SK-N-SH (cell line): ENCODE measurements at regions not wholly inside any gene's neighbourhood (a gene's known extent, or its start where the extent isn't known, plus 50 kb on each side); places are given as distances from the start of the nearest gene placed in this dataset.

ENCODE experiments used
- CTCF ChIA-PET: fragments of 300-600, 350-600 bp; formaldehyde crosslinking; extraction: SDS; loops from one replicate; lab custom pipeline; 2021; lab: Yijun Ruan, JAX
- POLR2A ChIA-PET: fragments of 350-600 bp; sonication (Branson Sonifier 250); formaldehyde crosslinking; extraction: SDS; loops from one replicate; lab custom pipeline; 2020; ENCODE audit warnings: antibody characterized with exemption, inconsistent platforms; lab: Yijun Ruan, JAX
- DNase-seq: peaks from one replicate; pipeline ENCODE4 v3.0.0; 2012
- H2AFZ ChIP-seq: fragments of 200-600 bp; sonication (generic); 2 replicates; pipeline ENCODE4 v1.8.1; 2016; ENCODE audit warnings: antibody characterized with exemption, mild to moderate bottlenecking, low read depth
- H3F3A ChIP-seq: fragments of 200-600 bp; sonication (generic); replicated peaks from 2 replicates; pipeline ENCODE3; 2016; ENCODE audit warnings: antibody characterized with exemption, mild to moderate bottlenecking; ENCODE audit not compliant: insufficient read depth
- H3K27ac ChIP-seq, 2 experiments: fragments of 200-500 bp in 1 of 2; fragments of 200-600 bp in 1 of 2; sonication (Bioruptor generic) in 1 of 2; sonication (generic), shearing (Covaris generic) in 1 of 2; 2 replicates each; pipeline versions ENCODE4 v1.5.1 to v1.6.1; 2014 to 2016; ENCODE audit warnings: low read depth in 2 of 2, inconsistent platforms in 1 of 2, low read length in 1 of 2, mild to moderate bottlenecking in 1 of 2, mixed read lengths in 1 of 2
- H3K27me3 ChIP-seq: fragments of 200-600 bp; sonication (generic), shearing (Covaris generic); 2 replicates; pipeline ENCODE4 v1.6.1; 2016; ENCODE audit warnings: mixed run types; ENCODE audit not compliant: insufficient read depth
- H3K36me3 ChIP-seq, 2 experiments: fragments of 200-500 bp in 1 of 2; fragments of 200-600 bp in 1 of 2; sonication (Bioruptor generic) in 1 of 2; sonication (generic) in 1 of 2; replicated peaks in 1 of 2; 2 replicates each; pipeline versions ENCODE3 to v1.5.1; 2014 to 2016; ENCODE audit warnings: low read length in 1 of 2, mild to moderate bottlenecking in 1 of 2; ENCODE audit not compliant: insufficient read depth in 2 of 2, control insufficient read depth in 1 of 2
- H3K4me1 ChIP-seq, 2 experiments: fragments of 200-500 bp in 1 of 2; fragments of 200-600 bp in 1 of 2; sonication (Bioruptor generic) in 1 of 2; sonication (generic), shearing (Covaris generic) in 1 of 2; 2 replicates each; pipeline versions ENCODE4 v1.5.1 to v1.6.1; 2014 to 2016; ENCODE audit warnings: low read depth in 1 of 2, low read length in 1 of 2, mixed run types in 1 of 2; ENCODE audit not compliant: insufficient read depth in 2 of 2, control insufficient read depth in 1 of 2
- H3K4me2 ChIP-seq: fragments of 200-600 bp; sonication (generic), shearing (Covaris generic); 2 replicates; pipeline ENCODE4 v1.6.1; 2017; ENCODE audit warnings: mixed run types
- H3K4me3 ChIP-seq, 2 experiments: fragments of 200-500 bp in 1 of 2; fragments of 200-600 bp in 1 of 2; sonication (Bioruptor generic) in 1 of 2; sonication (generic), shearing (Covaris generic) in 1 of 2; 2 replicates each; pipeline versions ENCODE4 v1.5.1 to v1.8.1; 2014 to 2016; ENCODE audit warnings: low read depth in 2 of 2, inconsistent platforms in 1 of 2, low read length in 1 of 2, mild to moderate bottlenecking in 1 of 2, mixed read lengths in 1 of 2, moderate library complexity in 1 of 2
- H3K79me2 ChIP-seq: fragments of 200-600 bp; sonication (generic); 2 replicates; pipeline ENCODE4 v1.8.1; 2017; ENCODE audit warnings: mild to moderate bottlenecking; ENCODE audit not compliant: insufficient read depth
- H3K9ac ChIP-seq: fragments of 200-600 bp; sonication (generic); 2 replicates; pipeline ENCODE4 v1.6.1; 2017; ENCODE audit warnings: mixed run types
- H3K9me2 ChIP-seq: fragments of 200-600 bp; sonication (generic); 2 replicates; pipeline ENCODE4 v1.6.1; 2017; ENCODE audit warnings: mixed run types
- H3K9me3 ChIP-seq: fragments of 200-600 bp; sonication (generic); 2 replicates; pipeline ENCODE4 v1.6.1; 2017; ENCODE audit warnings: mixed run types, mild to moderate bottlenecking, moderate library complexity
- H4K20me1 ChIP-seq: fragments of 200-600 bp; sonication (generic); 2 replicates; pipeline ENCODE4 v1.6.1; 2017; ENCODE audit warnings: mild to moderate bottlenecking, mixed run types; ENCODE audit not compliant: insufficient read depth
- CTCF ChIP-seq: fragments of 200-600 bp; sonication (generic); IDR thresholded peaks from 2 replicates; pipeline ENCODE4 v1.6.1; 2017; ENCODE audit warnings: antibody characterized with exemption, mild to moderate bottlenecking, moderate library complexity
- EZH2phosphoT487 ChIP-seq: fragments of 200-600 bp; sonication (generic); IDR thresholded peaks from 2 replicates; pipeline ENCODE4 v1.6.1; 2017; ENCODE audit warnings: low read depth, mixed run types, mild to moderate bottlenecking, antibody characterized with exemption, moderate library complexity, borderline replicate concordance
- FOSL2 ChIP-seq: IDR thresholded peaks from 2 replicates; pipeline ENCODE4 v1.4.0; 2012; ENCODE audit warnings: low read depth, mild to moderate bottlenecking, moderate library complexity, borderline replicate concordance
- FOXJ3 ChIP-seq: sonication (generic); formaldehyde crosslinking; IDR thresholded peaks from 2 replicates; pipeline ENCODE4 v1.5.1; 2020; ENCODE audit warnings: mild to moderate bottlenecking, missing genetic modification reagents
- FOXM1 ChIP-seq: IDR thresholded peaks from 2 replicates; pipeline ENCODE4 v1.4.0; 2012; ENCODE audit warnings: low read depth, mild to moderate bottlenecking
- GABPA ChIP-seq: IDR thresholded peaks from 2 replicates; pipeline ENCODE4 v1.4.0; 2012; ENCODE audit warnings: low read depth, mild to moderate bottlenecking
- IRF3 ChIP-seq: fragments of 150-350 bp; IDR thresholded peaks from 2 replicates; pipeline ENCODE4 v1.6.1; 2016; ENCODE audit warnings: mild to moderate bottlenecking, low read depth, low read length
- JUND ChIP-seq: IDR thresholded peaks from 2 replicates; pipeline ENCODE4 v1.4.0; 2012
- MEF2A ChIP-seq: IDR thresholded peaks from 2 replicates; pipeline ENCODE4 v1.4.0; 2012; ENCODE audit warnings: low read depth, borderline replicate concordance
- MXI1 ChIP-seq: IDR thresholded peaks from 2 replicates; pipeline ENCODE4 v1.6.1; 2012; ENCODE audit warnings: mild to moderate bottlenecking, low read depth, low read length, improper control_type of control experiment
- NRF1 ChIP-seq: IDR thresholded peaks from 2 replicates; pipeline ENCODE4 v1.6.1; 2012; ENCODE audit warnings: low read depth, mild to moderate bottlenecking, low read length
- POLR2AphosphoS5 ChIP-seq: IDR thresholded peaks from 2 replicates; pipeline ENCODE4 v1.6.1; 2012; ENCODE audit warnings: low read depth, low read length
- RAD21 ChIP-seq: IDR thresholded peaks from 2 replicates; pipeline ENCODE4 v1.6.1; 2012; ENCODE audit warnings: mild to moderate bottlenecking, low read length
- REST ChIP-seq: IDR thresholded peaks from 2 replicates; pipeline ENCODE4 v1.6.1; 2012; ENCODE audit warnings: mild to moderate bottlenecking, low read depth, low read length, moderate library complexity
- RXRA ChIP-seq: IDR thresholded peaks from 2 replicates; pipeline ENCODE4 v1.4.0; 2012; ENCODE audit warnings: low read depth, mild to moderate bottlenecking, borderline replicate concordance
- SMC3 ChIP-seq: IDR thresholded peaks from 2 replicates; pipeline ENCODE4 v1.6.1; 2012; ENCODE audit warnings: low read depth, low read length, improper control_type of control experiment
- TEAD4 ChIP-seq: IDR thresholded peaks from 2 replicates; pipeline ENCODE4 v1.4.0; 2012; ENCODE audit warnings: mild to moderate bottlenecking, borderline replicate concordance; ENCODE audit not compliant: insufficient read depth
- USF1 ChIP-seq: IDR thresholded peaks from 2 replicates; pipeline ENCODE4 v1.4.0; 2012; ENCODE audit warnings: low read depth, borderline replicate concordance
- USF2 ChIP-seq: fragments of 150-350 bp; IDR thresholded peaks from 2 replicates; pipeline ENCODE4 v1.6.1; 2017; ENCODE audit warnings: antibody characterized with exemption, low read length, low read depth, borderline replicate concordance
- YY1 ChIP-seq: IDR thresholded peaks from 2 replicates; pipeline ENCODE4 v1.4.0; 2012; ENCODE audit warnings: low read depth, mild to moderate bottlenecking
- WGBS: methylation state at CpG from one replicate; pipeline ENCODE4 v1.1.6; 2017; ENCODE audit warnings: low lambda C conversion rate; 5-methylcytosine and 5-hydroxymethylcytosine counted together

- Histone ChIP-seq H3K9me3 (no peaks in the 10 kb centered on the region), H3F3A (no peaks in the 10 kb centered on the region), H4K20me1 (no peaks in the 10 kb centered on the region), H3K4me1 (no peaks in the 10 kb centered on the region), H3K79me2 (no peaks in the 10 kb centered on the region), H3K36me3 (no peaks in the 10 kb centered on the region), H3K4me3 (no peak overlapping the region), H3K4me2 (no peak overlapping the region), H2AFZ (no peak overlapping the region), H3K27ac (no peak overlapping the region), H3K9me2 (no peaks in the 10 kb centered on the region), H3K27me3 (no peaks in the 10 kb centered on the region), H3K9ac (no peak overlapping the region)
- no peak for DNase-seq
- TF ChIP-seq YY1 (no peak), MEF2A (no peak), FOXJ3 (CRISPR knock-in tag) (no peak), TEAD4 (no peak), NRF1 (no peak), USF2 (no peak)
- CTCF ChIA-PET = interaction anchor here (0.9 kb wide), 1 partner anchor 56 kb away, joined by 3 read pairs; no protein-coding TSS in a partner anchor
- WGBS = 50% methylated on average over 4 of the region's 5 CpGs
- POLR2A ChIA-PET = no interaction called here
These were observed 1967.9 kb downstream of the C4orf33 start for GRCh38 chr4:131063878-131064277.

- no peak overlapping the region for H3K27ac ChIP-seq
- no peaks in the 10 kb centered on the region for H3K27me3 ChIP-seq
- no peaks in the 10 kb centered on the region for H3K4me1 ChIP-seq
- H3F3A ChIP-seq = no peaks in the 10 kb centered on the region
- H3K9me3 ChIP-seq = no peaks in the 10 kb centered on the region
- H3K79me2 ChIP-seq = no peaks in the 10 kb centered on the region
- CTCF ChIA-PET = no interaction called here
- no peak overlapping the region for H2AFZ ChIP-seq
- H4K20me1 ChIP-seq = no peaks in the 10 kb centered on the region
- H3K4me2 ChIP-seq = no peak overlapping the region
- H3K36me3 ChIP-seq = no peaks in the 10 kb centered on the region
- POLR2A ChIA-PET = no interaction called here
- H3K9ac ChIP-seq = no peak overlapping the region
- H3K9me2 ChIP-seq = no peaks in the 10 kb centered on the region
- TF ChIP-seq JUND (no peak), POLR2AphosphoS5 (no peak), USF1 (no peak), SMC3 (no peak), REST (no peak), GABPA (no peak), EZH2phosphoT487 (no peak), YY1 (no peak), RXRA (no peak), IRF3 (no peak), FOXJ3 (CRISPR knock-in tag) (no peak), TEAD4 (no peak), FOSL2 (no peak), NRF1 (no peak), FOXM1 (no peak), CTCF (no peak), RAD21 (no peak), MXI1 (no peak)
- TF ChIP-seq, all 33 proteins: peak for 0
- DNase-seq = no peak
- no peak overlapping the region for H3K4me3 ChIP-seq
These were observed 1985.1 kb downstream of the C4orf33 start for GRCh38 chr4:131081069-131081468.
